ENCODE measurements at regions not wholly inside any gene's neighbourhood (a gene's known extent, or its start where the extent isn't known, plus 50 kb on each side); places are given as distances from the start of the nearest gene placed in this dataset.

GRCh38 chr18:8987241-8987640 is 115.3 kb upstream of the NDUFV2 start:
- TF ChIP-seq CTCF (IDR thresholded peaks at IDR 0.05; ENCODE audit: control extremely low read depth in 1 of 3, insufficient read depth in 1 of 3, low read depth in 1 of 3, low read length in 3 of 3) = no peak
- no peak for TF ChIP-seq POLR2A (IDR thresholded peaks at IDR 0.05; ENCODE audit: control extremely low read depth in 1 of 2, low read depth in 2 of 2, low read length in 2 of 2)

Measured in H1 (cell line).